GM19463 (cell line): ENCODE measurements at regions not wholly inside any gene's neighbourhood (a gene's known extent, or its start where the extent isn't known, plus 50 kb on each side); places are given as distances from the start of the nearest gene placed in this dataset.

Experiments used
- ATAC-seq: cut with Tn5 transposase; IDR thresholded peaks from one replicate; pipeline ENCODE4 v1.9.1; 2021; ENCODE audit warnings: mild to moderate bottlenecking, moderate library complexity; ENCODE audit not compliant: unreplicated experiment

DNA sequence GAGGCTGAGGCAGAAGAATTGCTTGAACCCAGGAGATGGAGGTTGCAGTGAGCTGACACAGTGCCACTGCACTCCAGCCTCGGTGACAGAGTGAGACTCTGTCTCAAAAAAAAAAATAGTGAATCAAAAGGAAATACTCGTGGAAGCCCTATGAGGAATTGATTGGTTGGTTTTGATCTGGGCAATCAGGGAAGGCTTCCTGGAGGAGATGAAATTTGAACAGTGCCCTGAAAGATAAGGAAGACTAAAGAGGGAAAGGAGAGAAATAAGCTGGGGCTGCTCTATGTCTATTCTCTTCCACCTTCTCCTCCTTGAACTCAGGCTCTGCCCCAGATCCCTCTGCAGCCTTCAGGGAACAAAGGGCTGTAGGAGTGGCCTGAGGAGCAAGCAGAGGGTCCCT, 54.1 kb downstream of the IRF2BPL start:
- ATAC-seq = no peak

DNA sequence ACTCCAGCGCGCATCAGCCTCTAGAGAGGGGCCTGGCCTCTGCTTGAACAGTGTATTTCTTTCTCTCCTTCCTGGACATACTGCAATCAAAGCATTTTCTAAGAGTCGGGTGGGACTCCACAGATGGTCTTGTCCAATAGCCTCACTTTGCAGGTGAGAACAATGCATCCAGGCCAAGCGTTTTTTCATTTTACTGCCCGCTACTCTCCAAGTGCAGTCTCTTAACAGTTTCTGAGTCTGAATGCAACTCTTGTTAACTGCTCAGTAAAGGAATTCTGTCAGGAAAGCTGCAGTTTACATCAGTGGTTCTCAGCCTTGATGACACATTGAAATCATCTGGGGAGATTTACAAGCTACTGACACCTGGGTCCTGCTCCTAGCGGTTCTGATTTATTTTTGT, 57.0 kb downstream of the IRF2BPL start:
- ATAC-seq = no peak

- ATAC-seq = no peak
Measured at GRCh38 chr14:76968621-76969063, 59.9 kb downstream of the IRF2BPL start.

DNA sequence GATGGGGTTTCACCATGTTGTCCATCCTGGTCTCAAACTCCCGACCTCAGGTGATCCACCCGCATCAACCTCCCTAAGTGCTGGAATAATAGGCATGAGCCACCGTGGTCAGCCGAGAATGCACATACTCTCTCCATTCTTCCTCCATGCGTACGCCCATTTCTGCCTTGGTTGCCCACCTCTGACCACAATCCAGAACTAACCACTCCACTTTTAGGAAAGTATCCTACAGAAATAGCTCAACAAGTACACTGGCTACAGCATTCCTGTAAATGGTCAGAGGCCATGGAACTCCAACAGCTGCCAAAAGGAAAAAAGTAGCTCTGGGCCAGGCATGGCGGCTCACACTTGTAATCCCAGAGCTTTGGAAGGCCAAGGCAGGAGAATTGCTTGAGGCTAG, 60.7 kb downstream of the IRF2BPL start:
- ATAC-seq = no peak

DNA sequence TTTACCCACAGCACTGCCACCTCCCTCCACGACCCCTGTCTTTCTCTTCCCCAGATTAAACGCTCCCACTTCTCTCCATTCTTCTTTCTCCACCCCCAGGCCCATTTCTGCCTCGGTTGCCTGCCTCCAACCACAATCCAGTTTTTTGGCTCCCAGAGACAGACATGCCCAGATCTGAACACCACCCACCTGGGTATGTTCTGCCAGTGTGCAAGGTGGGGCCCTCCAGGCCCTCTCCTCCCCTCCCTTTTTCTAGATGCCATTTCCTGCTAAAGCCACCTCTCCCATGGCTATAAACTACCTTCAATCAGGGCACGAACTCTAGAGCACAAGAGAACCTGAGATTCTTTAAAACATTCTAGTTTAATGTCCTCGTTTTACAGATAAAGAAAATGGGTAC, 63.3 kb downstream of the IRF2BPL start:
- ATAC-seq = no peak

GRCh38 chr14:76964695-76965094, 63.8 kb downstream of the IRF2BPL start:
- no peak for ATAC-seq

- ATAC-seq = no peak
Measured at GRCh38 chr14:76963372-76963771, 65.1 kb downstream of the IRF2BPL start.

- no peak for ATAC-seq
Measured at GRCh38 chr14:76962303-76962660, 66.2 kb downstream of the IRF2BPL start.

DNA sequence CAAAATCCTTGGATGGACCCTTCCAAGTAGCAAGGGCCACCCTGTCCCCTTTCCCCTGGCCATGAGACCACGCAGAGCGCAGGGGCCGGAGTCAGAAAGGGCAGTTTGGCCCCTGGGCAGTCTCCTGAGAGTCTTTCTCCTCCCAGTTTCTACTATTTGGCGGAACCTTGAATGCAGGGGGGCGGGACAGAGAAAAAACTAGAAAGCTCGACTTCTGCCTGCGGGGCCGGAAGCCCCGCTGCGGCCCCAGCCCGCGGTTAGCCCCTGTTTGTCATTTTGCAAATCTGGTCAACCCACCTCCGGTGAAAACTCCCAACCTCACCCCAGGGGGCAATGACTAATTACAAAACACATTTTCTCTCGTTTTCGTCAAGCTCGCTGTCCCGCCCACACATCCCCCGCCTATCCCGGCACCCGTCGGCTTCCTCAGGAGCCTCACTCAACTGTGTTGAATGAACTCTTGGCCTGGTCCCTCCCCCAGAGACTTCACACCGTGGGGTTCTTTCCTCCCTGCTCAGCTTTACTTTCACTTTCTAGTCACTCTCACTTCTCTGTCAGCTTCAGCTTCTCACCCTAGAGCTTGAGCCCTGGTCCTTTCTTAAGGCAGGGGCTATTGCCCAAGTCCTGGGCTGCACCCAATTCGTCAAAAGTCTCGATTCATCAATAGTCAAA, 66.7 kb downstream of the IRF2BPL start:
- ATAC-seq = peak; percentile 65

- peak; percentile 39 for ATAC-seq
Measured at GRCh38 chr14:76958980-76959710, 69.4 kb downstream of the IRF2BPL start.

- ATAC-seq = no peak
Measured at GRCh38 chr14:76958020-76958979, 70.2 kb downstream of the IRF2BPL start.

DNA sequence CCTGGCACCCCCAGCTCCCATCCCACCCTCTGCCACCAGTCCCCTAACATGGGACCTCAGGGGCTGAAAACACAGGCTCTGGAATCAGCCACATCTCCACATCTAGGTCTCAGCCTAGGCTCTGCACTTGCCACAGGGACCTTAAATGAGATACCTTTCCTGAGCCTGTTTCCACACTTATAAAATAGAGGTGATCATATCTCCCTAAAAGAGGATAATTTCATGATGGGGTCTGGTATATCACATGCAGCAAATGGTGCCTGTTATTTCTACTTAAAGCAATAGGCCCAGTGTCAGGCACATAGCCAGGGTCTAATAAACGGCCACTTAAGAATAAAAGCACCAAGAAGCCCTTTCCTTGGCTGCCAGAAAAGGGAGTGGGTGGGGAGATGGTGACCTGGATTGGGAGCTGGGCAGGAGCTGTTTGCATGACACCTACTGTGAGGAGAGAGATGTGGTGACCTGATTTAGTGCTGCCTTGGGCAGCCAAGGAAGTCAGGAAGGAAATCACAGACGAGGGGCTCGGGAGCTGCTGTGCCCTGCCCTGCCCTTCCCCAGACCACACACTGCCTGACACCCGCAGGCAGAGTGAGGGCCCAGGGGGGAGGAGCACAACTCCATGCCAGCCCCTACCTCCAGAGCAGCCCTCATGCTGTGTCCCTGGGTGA, 71.2 kb downstream of the IRF2BPL start:
- no peak for ATAC-seq

DNA sequence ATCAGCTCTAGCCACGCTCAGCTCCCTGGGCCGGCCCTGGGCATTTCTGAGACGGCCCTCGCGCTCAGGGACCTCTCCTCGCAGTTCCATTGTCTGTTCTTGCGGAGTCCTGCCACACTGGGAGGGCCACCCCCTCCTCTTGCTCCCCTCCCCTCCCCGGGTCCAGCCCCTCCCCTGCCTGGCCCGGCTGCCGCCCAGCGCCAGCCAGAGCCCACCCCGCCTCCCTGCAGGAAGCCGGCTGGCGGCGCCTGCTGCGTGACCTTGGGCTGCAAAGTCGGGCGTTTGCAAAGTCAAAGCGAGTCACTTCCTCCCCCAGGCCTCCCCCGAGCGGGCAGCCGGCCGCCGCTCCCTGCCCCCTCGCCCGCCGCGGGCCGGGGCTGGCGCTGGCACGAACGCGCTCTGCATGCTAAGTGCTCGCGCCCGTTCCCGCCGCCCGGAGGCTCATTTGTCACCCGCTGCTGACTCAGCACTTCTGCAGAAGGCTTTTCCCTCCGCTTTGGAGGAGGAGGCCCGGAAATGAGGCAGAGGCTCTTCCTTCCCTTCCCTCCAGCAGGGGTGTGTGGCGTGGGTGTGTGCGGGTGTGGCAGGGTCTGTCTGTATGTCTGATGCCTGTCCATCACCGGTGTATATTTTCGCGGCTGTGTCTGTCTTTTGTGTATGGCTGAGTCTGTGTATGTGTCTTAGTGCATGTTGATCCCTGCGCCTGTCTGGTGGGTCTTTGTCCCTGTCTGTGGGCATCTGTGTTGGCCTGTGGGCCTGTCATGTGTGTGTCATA, 72.0 kb downstream of the IRF2BPL start:
- ATAC-seq = peak; percentile 31

GRCh38 chr14:76955575-76956315, 72.8 kb downstream of the IRF2BPL start:
- ATAC-seq = peak; percentile 24

- no peak for ATAC-seq
Measured at GRCh38 chr14:76954394-76955190, 73.9 kb downstream of the IRF2BPL start.

DNA sequence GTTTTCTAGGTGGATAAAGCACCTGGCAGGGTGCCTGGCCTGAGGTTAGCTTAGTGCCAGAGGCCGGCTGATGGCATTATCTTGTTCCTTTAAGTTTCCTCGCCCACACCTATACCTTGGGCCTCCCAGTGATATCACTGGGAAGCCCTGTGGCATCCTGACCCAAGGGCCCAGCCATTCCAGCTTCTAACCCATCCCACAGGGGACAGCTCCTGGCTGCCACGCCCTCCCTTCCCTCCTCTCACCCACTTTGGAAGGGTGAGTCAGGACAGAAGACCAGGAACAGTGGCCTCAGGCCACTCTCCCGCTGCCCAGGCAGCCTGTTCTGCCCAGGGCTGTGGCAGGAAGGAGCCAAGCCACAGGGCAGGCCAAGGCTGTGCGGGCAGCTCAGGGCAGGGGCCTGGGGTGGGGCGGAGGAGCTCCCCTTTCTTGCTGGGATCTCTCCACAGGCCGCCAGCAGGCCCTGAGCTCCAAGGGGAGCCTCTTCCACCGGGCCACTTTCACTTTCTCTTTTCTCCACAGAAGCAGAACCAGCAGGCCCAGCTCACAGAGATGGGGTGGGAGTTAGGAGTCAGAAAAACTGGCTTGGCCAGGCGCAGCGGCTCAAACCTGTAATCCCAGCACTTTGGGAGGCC, 75.1 kb downstream of the IRF2BPL start:
- no peak for ATAC-seq

GRCh38 chr14:76951166-76951565, 77.3 kb downstream of the IRF2BPL start:
- ATAC-seq = no peak
